Hepatocyte (in vitro differentiated cells): ENCODE measurements at regions not wholly inside any gene's neighbourhood (a gene's known extent, or its start where the extent isn't known, plus 50 kb on each side); places are given as distances from the start of the nearest gene placed in this dataset.
"Not testable (repeated sequence)": the region's sequence is repeated elsewhere in the genome, so short reads cannot be mapped to it uniquely, and the experiment has no call there.

Experiments
- CTCF ChIP-seq: fragments of 200-600 bp; sonication (generic); IDR thresholded peaks from 2 replicates; pipeline ENCODE4 v1.5.1; 2016; ENCODE audit warnings: antibody characterized with exemption, mild to moderate bottlenecking; ENCODE audit not compliant: poor library complexity
- EZH2 ChIP-seq: fragments of 200-600 bp; sonication (generic); IDR thresholded peaks from 2 replicates; pipeline ENCODE4 v1.6.1; 2016; ENCODE audit warnings: antibody characterized with exemption, mild to moderate bottlenecking, borderline replicate concordance
- EZH2phosphoT487 ChIP-seq: fragments of 200-600 bp; sonication (generic); IDR thresholded peaks from one replicate; pipeline ENCODE4 v1.6.1; 2018; ENCODE audit warnings: antibody characterized with exemption, mild to moderate bottlenecking, low read depth, moderate library complexity; ENCODE audit not compliant: unreplicated experiment, severe bottlenecking

GRCh38 chr15:36195361-36196007, 383.9 kb upstream of the CDIN1 start:
- TF ChIP-seq EZH2, CTCF, EZH2phosphoT487: not testable (repeated sequence)
